ENCODE measurements at regions not wholly inside any gene's neighbourhood (a gene's known extent, or its start where the extent isn't known, plus 50 kb on each side); places are given as distances from the start of the nearest gene placed in this dataset.

GRCh38 chr6:97563529-97563928 is 280.5 kb upstream of the MMS22L start:
- Histone ChIP-seq H4K91ac (replicated peaks; ENCODE audit: insufficient read length, low read length) (no peak overlapping the region), H4K5ac (ENCODE audit: insufficient read length, low read depth, low read length) (no peak overlapping the region), H3K79me1 (ENCODE audit: low read depth, low read length) (no peaks in the 10 kb centered on the region), H2BK20ac (ENCODE audit: low read length) (no peak overlapping the region), H3K4me2 (ENCODE audit: insufficient read depth in 1 of 2, low read depth in 2 of 2, low read length in 2 of 2) (no peak overlapping the region), H3K9ac (replicated peaks in 1 of 4; ENCODE audit: extremely low read depth in 1 of 4, low read depth in 3 of 4, low read length in 3 of 4) (no peak overlapping the region), H3K18ac (ENCODE audit: extremely low read depth, low read length) (no peak overlapping the region), H3K23me2 (ENCODE audit: low read depth, low read length) (no peaks in the 10 kb centered on the region), H3K14ac (ENCODE audit: insufficient read length) (no peak overlapping the region), H3K79me2 (ENCODE audit: control insufficient read depth in 1 of 2, insufficient read depth in 2 of 2, low read length in 2 of 2) (no peaks in the 10 kb centered on the region), H3K23ac (ENCODE audit: insufficient read length) (no peak overlapping the region), H2AFZ (ENCODE audit: low read length) (peak overlapping the region; percentile 51; the same call in 1 of the 2 replicates), H2BK15ac (ENCODE audit: low read length) (no peak overlapping the region), H2BK5ac (ENCODE audit: low read depth, low read length) (no peak overlapping the region), H3K36me3 (ENCODE audit: control insufficient read depth in 2 of 4, insufficient read depth in 4 of 4, low read length in 3 of 4) (no peaks in the 10 kb centered on the region), H4K20me1 (replicated peaks in 1 of 2; ENCODE audit: control insufficient read depth in 1 of 2, insufficient read depth in 2 of 2, low read length in 2 of 2) (no peaks in the 10 kb centered on the region), H2AK5ac (ENCODE audit: low read depth, low read length) (no peak overlapping the region), H3K56ac (replicated peaks; ENCODE audit: insufficient read length, low read depth, low read length) (no peak overlapping the region), H3K4ac (replicated peaks; ENCODE audit: insufficient read length, low read depth, low read length) (no peak overlapping the region), H3K4me1 (replicated peaks in 1 of 4; ENCODE audit: control insufficient read depth in 3 of 4, insufficient read depth in 4 of 4, low read length in 3 of 4) (no peaks in the 10 kb centered on the region), H3K27ac (ENCODE audit: low read depth, low read length) (no peak overlapping the region), H3K27me3 (replicated peaks in 1 of 4; ENCODE audit: control insufficient read depth in 3 of 4, extremely low read depth in 1 of 4, insufficient read depth in 3 of 4, low read length in 3 of 4) (no peaks in the 10 kb centered on the region), H3K4me3 (ENCODE audit: extremely low read depth in 1 of 4, insufficient read depth in 2 of 4, low read depth in 3 of 4, low read length in 4 of 4) (no peak overlapping the region), H4K8ac (ENCODE audit: extremely low read depth, insufficient read depth, low read length) (peak overlapping the region; percentile 35; the same call in 1 of the 2 replicates), H3K9me3 (ENCODE audit: insufficient read depth in 2 of 2, low read depth in 1 of 2, low read length in 1 of 2) (no peaks in the 10 kb centered on the region), H2BK12ac (ENCODE audit: low read depth, low read length) (no peak overlapping the region), H2BK120ac (replicated peaks; ENCODE audit: low read depth, low read length) (no peak overlapping the region)
- ChIA-PET CTCF (ENCODE audit: partially characterized antibody) (interaction anchor here (0.6 to 1.9 kb wide), 4 partner anchors 9 to 1039 kb away, joined by 5 to 6 read pairs (median 5); no protein-coding TSS in a partner anchor), POLR2A (ENCODE audit: partially characterized antibody) (no interaction called here)
- 95% methylated on average over 5 of the region's 5 CpGs; no CpG with 5 or more reads in 1 of the 2 experiments for WGBS, 2 experiments (ENCODE audit: extremely low coverage in 1 of 2, insufficient coverage in 1 of 2, insufficient read length in 1 of 2, insufficient replicate concordance in 2 of 2, low coverage in 1 of 2, low lambda C conversion rate in 2 of 2, missing lambda C conversion rate in 1 of 2)
- DNase-seq (ENCODE audit: low read depth in 1 of 2, low spot score in 2 of 2) (no peak), FAIRE-seq (no peak)
- no peak for TF ChIP-seq CBX5 (IDR thresholded peaks at IDR 0.05; ENCODE audit: low read depth, low read length)
- 0 out of 2 replicates have a peak, but pooled peaks have one; percentile 23 for TF ChIP-seq BACH1 (IDR thresholded peaks at IDR 0.05; ENCODE audit: low read length)
- no peak for TF ChIP-seq NRF1 (IDR thresholded peaks at IDR 0.05; ENCODE audit: low read depth, low read length)
- TF ChIP-seq EP300 (IDR thresholded peaks at IDR 0.05; ENCODE audit: borderline replicate concordance in 1 of 2, low read depth in 2 of 2, low read length in 2 of 2), result no peak
- no peak for TF ChIP-seq USF2 (IDR thresholded peaks at IDR 0.05; ENCODE audit: low read length)
